ENCODE measurements at regions not wholly inside any gene's neighbourhood (a gene's known extent, or its start where the extent isn't known, plus 50 kb on each side); places are given as distances from the start of the nearest gene placed in this dataset.
"Not testable (repeated sequence)": the region's sequence is repeated elsewhere in the genome, so short reads cannot be mapped to it uniquely, and the experiment has no call there.

GRCh38 chr6:14889188-14889587 lies 356.7 kb upstream of the JARID2 start:
- Histone ChIP-seq H3K27ac (replicated peaks in 1 of 4) (no peak overlapping the region), H3K4me3 (no peak overlapping the region), H3K4me1 (peaks cover 0 to 4% (median 1%) of the 10 kb centered on the region in 4 donors), H3K36me3 (no peaks in the 10 kb centered on the region), H3K27me3 (no peaks in the 10 kb centered on the region), H3K9me3 (peaks cover 0 to 5% (median 0%) of the 10 kb centered on the region in 4 donors)
- TF ChIP-seq POLR2AphosphoS5 (IDR thresholded peaks at IDR 0.05) (no peak), POLR2A (IDR thresholded peaks at IDR 0.05; ENCODE audit: low read depth) (no peak), CTCF (IDR thresholded peaks at IDR 0.05) (no peak), EP300 (IDR thresholded peaks at IDR 0.05) (no peak)
- no peak for DNase-seq (ENCODE audit: extremely low spot score)
- intact Hi-C loops (cut with DNase I): no loop called here
- WGBS: 71% methylated on average over 2 of the region's 2 CpGs

GRCh38 chr6:14889611-14890593 lies 356.0 kb upstream of the JARID2 start:
- no peaks in the 10 kb centered on the region for H3K27me3 ChIP-seq
- peaks cover 0 to 4% (median 0%) of the 10 kb centered on the region in 4 donors for H3K4me1 ChIP-seq
- WGBS: 89% methylated on average over 17 of the region's 17 CpGs
- peaks cover 0 to 5% (median 0%) of the 10 kb centered on the region in 4 donors for H3K9me3 ChIP-seq
- no peak overlapping the region for H3K27ac ChIP-seq (replicated peaks in 1 of 4)
- no peak overlapping the region for H3K4me3 ChIP-seq
- no peak for TF ChIP-seq CTCF (IDR thresholded peaks at IDR 0.05)
- TF ChIP-seq POLR2AphosphoS5 (IDR thresholded peaks at IDR 0.05): no peak
- no peak for TF ChIP-seq POLR2A (IDR thresholded peaks at IDR 0.05; ENCODE audit: low read depth)
- no peak for TF ChIP-seq EP300 (IDR thresholded peaks at IDR 0.05)
- H3K36me3 ChIP-seq: no peaks in the 10 kb centered on the region
- intact Hi-C loops (cut with DNase I): no loop called here
- DNase-seq (ENCODE audit: extremely low spot score): no peak

- DNase-seq (ENCODE audit: extremely low spot score); H3K27me3 ChIP-seq; intact Hi-C loops (cut with DNase I); H3K27ac ChIP-seq (replicated peaks in 1 of 4); H3K4me1 ChIP-seq; H3K4me3 ChIP-seq; H3K36me3 ChIP-seq; H3K9me3 ChIP-seq: not testable (repeated sequence)
- WGBS: 84% methylated on average over 9 of the region's 9 CpGs
Observed at GRCh38 chr6:14891820-14892375, 354.0 kb upstream of the JARID2 start.

GRCh38 chr6:14894105-14894504 lies 351.8 kb upstream of the JARID2 start:
- peaks cover 0 to 5% (median 0%) of the 10 kb centered on the region in 4 donors for H3K9me3 ChIP-seq
- TF ChIP-seq POLR2A (IDR thresholded peaks at IDR 0.05; ENCODE audit: low read depth) (no peak), EP300 (IDR thresholded peaks at IDR 0.05) (no peak), POLR2AphosphoS5 (IDR thresholded peaks at IDR 0.05) (no peak), CTCF (IDR thresholded peaks at IDR 0.05) (no peak)
- intact Hi-C loops (cut with DNase I): no loop called here
- H3K4me3 ChIP-seq: no peak overlapping the region
- H3K27me3 ChIP-seq: no peaks in the 10 kb centered on the region
- DNase-seq (ENCODE audit: extremely low spot score): no peak
- no peak overlapping the region for H3K27ac ChIP-seq (replicated peaks in 1 of 4)
- WGBS: 100% methylated on average over 2 of the region's 2 CpGs
- H3K4me1 ChIP-seq: no peaks in the 10 kb centered on the region
- no peaks in the 10 kb centered on the region for H3K36me3 ChIP-seq

- WGBS: 85% methylated on average over 4 of the region's 4 CpGs
- Histone ChIP-seq H3K27ac (replicated peaks in 1 of 4) (no peak overlapping the region), H3K9me3 (no peaks in the 10 kb centered on the region), H3K27me3 (no peaks in the 10 kb centered on the region), H3K4me3 (no peak overlapping the region), H3K4me1 (no peaks in the 10 kb centered on the region), H3K36me3 (no peaks in the 10 kb centered on the region)
- intact Hi-C loops (cut with DNase I): no loop called here
- TF ChIP-seq CTCF (IDR thresholded peaks at IDR 0.05) (no peak), EP300 (IDR thresholded peaks at IDR 0.05) (no peak), POLR2A (IDR thresholded peaks at IDR 0.05; ENCODE audit: low read depth) (no peak), POLR2AphosphoS5 (IDR thresholded peaks at IDR 0.05) (no peak)
- no peak for DNase-seq (ENCODE audit: extremely low spot score)
Observed at GRCh38 chr6:14896475-14896874, 349.4 kb upstream of the JARID2 start.
